CD4-positive, alpha-beta T cell treated with Interleukin-17A for 1 hour (primary cell): ENCODE measurements at regions not wholly inside any gene's neighbourhood (a gene's known extent, or its start where the extent isn't known, plus 50 kb on each side); places are given as distances from the start of the nearest gene placed in this dataset.

ENCODE experiments used
- DNase-seq: peaks from one replicate; pipeline ENCODE4 v3.0.0-alpha.2; 2020

- DNase-seq, result no peak
Observed at GRCh38 chr2:21404137-21404536, 280.4 kb downstream of the TDRD15 start.

GRCh38 chr2:21404827-21405625, 281.3 kb downstream of the TDRD15 start:
- no peak for DNase-seq

- DNase-seq, result no peak
Observed at GRCh38 chr2:21406386-21406785, 282.6 kb downstream of the TDRD15 start.

- DNase-seq, result no peak
Observed at GRCh38 chr2:21406911-21407310, 283.1 kb downstream of the TDRD15 start.

GRCh38 chr2:21407851-21408250, 284.1 kb downstream of the TDRD15 start:
- DNase-seq, result no peak

- DNase-seq, result no peak
Observed at GRCh38 chr2:21411741-21412140, 288.0 kb downstream of the TDRD15 start.

- DNase-seq, result no peak
Observed at GRCh38 chr2:21412944-21413443, 289.2 kb downstream of the TDRD15 start.

- DNase-seq, result no peak
Observed at GRCh38 chr2:21415234-21415633, 291.5 kb downstream of the TDRD15 start.

GRCh38 chr2:21416226-21416625, 292.5 kb downstream of the TDRD15 start:
- no peak for DNase-seq

GRCh38 chr2:21418456-21418855, 294.7 kb downstream of the TDRD15 start:
- no peak for DNase-seq

GRCh38 chr2:21420553-21421335, 297.0 kb downstream of the TDRD15 start:
- DNase-seq, result no peak

- no peak for DNase-seq
Observed at GRCh38 chr2:21422050-21422449, 298.3 kb downstream of the TDRD15 start.

GRCh38 chr2:21422724-21423522, 299.2 kb downstream of the TDRD15 start:
- no peak for DNase-seq

- DNase-seq, result no peak
Observed at GRCh38 chr2:21423854-21424253, 300.1 kb downstream of the TDRD15 start.

- DNase-seq, result no peak
Observed at GRCh38 chr2:21424375-21424774, 300.6 kb downstream of the TDRD15 start.

- no peak for DNase-seq
Observed at GRCh38 chr2:21427606-21428005, 303.8 kb downstream of the TDRD15 start.

GRCh38 chr2:21428754-21429153, 305.0 kb downstream of the TDRD15 start:
- no peak for DNase-seq

- no peak for DNase-seq
Observed at GRCh38 chr2:21429747-21430146, 306.0 kb downstream of the TDRD15 start.

GRCh38 chr2:21431078-21431477, 307.3 kb downstream of the TDRD15 start:
- no peak for DNase-seq

GRCh38 chr2:21438949-21439348, 315.2 kb downstream of the TDRD15 start:
- no peak for DNase-seq

GRCh38 chr2:21441442-21441841, 317.7 kb downstream of the TDRD15 start:
- no peak for DNase-seq

- DNase-seq, result no peak
Observed at GRCh38 chr2:21443494-21444105, 319.8 kb downstream of the TDRD15 start.

GRCh38 chr2:21449881-21450280, 326.1 kb downstream of the TDRD15 start:
- DNase-seq, result no peak
